Activated T-helper 1 cell treated with anti-CD3 and anti-CD28 coated beads, Interleukin-12 subunit alpha, Interleukin-12 subunit beta, Interleukin-2, Interleukin-4 antibody, amounts not matched to agents 30 ng/mL and 10 ng/mL and 1 ng/mL, durations not matched to agents 14 hours and 24 hours and 36 hours (primary cell): ENCODE measurements at regions not wholly inside any gene's neighbourhood (a gene's known extent, or its start where the extent isn't known, plus 50 kb on each side); places are given as distances from the start of the nearest gene placed in this dataset.

Source experiments
- DNase-seq: peaks from one replicate; pipeline ENCODE4 v3.0.0; 2021; ENCODE audit warnings: low spot score
- H3K27ac Mint-ChIP-seq: one replicate; pipeline ENCODE4 v1.8.0; 2021; ENCODE audit warnings: mild to moderate bottlenecking, mixed read lengths
- H3K27me3 Mint-ChIP-seq: one replicate; pipeline ENCODE4 v1.8.0; 2022; ENCODE audit warnings: mild to moderate bottlenecking, moderate library complexity, mixed read lengths; ENCODE audit not compliant: insufficient read depth
- H3K36me3 Mint-ChIP-seq: one replicate; pipeline ENCODE4 v1.8.0; 2021; ENCODE audit warnings: low read depth, mixed read lengths
- H3K4me1 Mint-ChIP-seq: one replicate; pipeline ENCODE4 v1.8.0; 2021; ENCODE audit warnings: low read depth, mixed read lengths
- H3K4me3 Mint-ChIP-seq: one replicate; pipeline ENCODE4 v1.8.0; 2021; ENCODE audit warnings: mild to moderate bottlenecking, moderate library complexity, mixed read lengths
- H3K9me3 Mint-ChIP-seq: one replicate; pipeline ENCODE4 v1.8.0; 2021; ENCODE audit warnings: mixed read lengths
- intact Hi-C: fragments of 100-400 bp; cut with micrococcal nuclease; formaldehyde crosslinking; loops from one replicate; pipeline ENCODE4 v1.15.1; 2024

- no peak overlapping the region for H3K27ac Mint-ChIP-seq
- H3K27me3 Mint-ChIP-seq = no peaks in the 10 kb centered on the region
- H3K4me1 Mint-ChIP-seq = peaks cover 13% of the 10 kb centered on the region
- no peak overlapping the region for H3K4me3 Mint-ChIP-seq
- no peak for DNase-seq
- intact Hi-C loops = no loop called here
- no peaks in the 10 kb centered on the region for H3K9me3 Mint-ChIP-seq
- no peaks in the 10 kb centered on the region for H3K36me3 Mint-ChIP-seq
Observed at GRCh38 chr3:178086144-178086825, 450.0 kb upstream of the KCNMB2 start.

- Mint-ChIP-seq H3K36me3 (no peaks in the 10 kb centered on the region), H3K9me3 (peaks cover 8% of the 10 kb centered on the region), H3K27me3 (no peaks in the 10 kb centered on the region), H3K4me3 (no peak overlapping the region), H3K27ac (no peak overlapping the region), H3K4me1 (peaks cover 13% of the 10 kb centered on the region)
- DNase-seq = no peak
- intact Hi-C loops = no loop called here
Observed at GRCh38 chr3:178087376-178087775, 448.9 kb upstream of the KCNMB2 start.

GRCh38 chr3:178088963-178089362, 447.3 kb upstream of the KCNMB2 start:
- no peak overlapping the region for H3K27ac Mint-ChIP-seq
- peaks cover under 1% of the 10 kb centered on the region for H3K27me3 Mint-ChIP-seq
- peaks cover 17% of the 10 kb centered on the region for H3K9me3 Mint-ChIP-seq
- H3K4me3 Mint-ChIP-seq = no peak overlapping the region
- H3K36me3 Mint-ChIP-seq = no peaks in the 10 kb centered on the region
- H3K4me1 Mint-ChIP-seq = peaks cover 13% of the 10 kb centered on the region
- DNase-seq = no peak
- intact Hi-C loops = no loop called here

- DNase-seq = no peak
- intact Hi-C loops = no loop called here
- Mint-ChIP-seq H3K4me1 (no peaks in the 10 kb centered on the region), H3K27me3 (peaks cover 2% of the 10 kb centered on the region), H3K27ac (no peak overlapping the region), H3K9me3 (peaks cover 17% of the 10 kb centered on the region), H3K4me3 (no peak overlapping the region), H3K36me3 (no peaks in the 10 kb centered on the region)
Observed at GRCh38 chr3:178090899-178091298, 445.3 kb upstream of the KCNMB2 start.

GRCh38 chr3:178095522-178095921, 440.7 kb upstream of the KCNMB2 start:
- Mint-ChIP-seq H3K36me3 (no peaks in the 10 kb centered on the region), H3K9me3 (peaks cover 17% of the 10 kb centered on the region), H3K27ac (no peak overlapping the region), H3K4me1 (no peaks in the 10 kb centered on the region), H3K27me3 (peaks cover 2% of the 10 kb centered on the region), H3K4me3 (no peak overlapping the region)
- DNase-seq = no peak
- intact Hi-C loops = no loop called here

GRCh38 chr3:178096955-178097354, 439.3 kb upstream of the KCNMB2 start:
- intact Hi-C loops = no loop called here
- DNase-seq = no peak
- Mint-ChIP-seq H3K27ac (no peak overlapping the region), H3K36me3 (no peaks in the 10 kb centered on the region), H3K4me1 (no peaks in the 10 kb centered on the region), H3K4me3 (no peak overlapping the region), H3K9me3 (peaks cover 11% of the 10 kb centered on the region), H3K27me3 (peaks cover 2% of the 10 kb centered on the region)

- Mint-ChIP-seq H3K36me3 (no peaks in the 10 kb centered on the region), H3K4me1 (no peaks in the 10 kb centered on the region), H3K27ac (no peak overlapping the region), H3K9me3 (peaks cover 7% of the 10 kb centered on the region), H3K27me3 (peaks cover 2% of the 10 kb centered on the region), H3K4me3 (no peak overlapping the region)
- no peak for DNase-seq
- intact Hi-C loops = no loop called here
Observed at GRCh38 chr3:178097576-178097975, 438.7 kb upstream of the KCNMB2 start.

- Mint-ChIP-seq H3K4me1 (no peaks in the 10 kb centered on the region), H3K36me3 (no peaks in the 10 kb centered on the region), H3K27ac (no peak overlapping the region), H3K27me3 (no peaks in the 10 kb centered on the region), H3K4me3 (no peak overlapping the region), H3K9me3 (no peaks in the 10 kb centered on the region)
- intact Hi-C loops = no loop called here
- DNase-seq = no peak
Observed at GRCh38 chr3:178099274-178099673, 437.0 kb upstream of the KCNMB2 start.

- H3K4me1 Mint-ChIP-seq = no peaks in the 10 kb centered on the region
- H3K9me3 Mint-ChIP-seq = no peaks in the 10 kb centered on the region
- intact Hi-C loops = no loop called here
- DNase-seq = no peak
- H3K4me3 Mint-ChIP-seq = no peak overlapping the region
- no peak overlapping the region for H3K27ac Mint-ChIP-seq
- no peaks in the 10 kb centered on the region for H3K27me3 Mint-ChIP-seq
- H3K36me3 Mint-ChIP-seq = no peaks in the 10 kb centered on the region
Observed at GRCh38 chr3:178099862-178100261, 436.4 kb upstream of the KCNMB2 start.

- no peaks in the 10 kb centered on the region for H3K27me3 Mint-ChIP-seq
- H3K27ac Mint-ChIP-seq = no peak overlapping the region
- H3K4me1 Mint-ChIP-seq = no peaks in the 10 kb centered on the region
- intact Hi-C loops = no loop called here
- no peak overlapping the region for H3K4me3 Mint-ChIP-seq
- H3K9me3 Mint-ChIP-seq = no peaks in the 10 kb centered on the region
- DNase-seq = no peak
- no peaks in the 10 kb centered on the region for H3K36me3 Mint-ChIP-seq
Observed at GRCh38 chr3:178100908-178101307, 435.3 kb upstream of the KCNMB2 start.

GRCh38 chr3:178103140-178103539, 433.1 kb upstream of the KCNMB2 start:
- no peak overlapping the region for H3K4me3 Mint-ChIP-seq
- H3K27ac Mint-ChIP-seq = no peak overlapping the region
- H3K9me3 Mint-ChIP-seq = no peaks in the 10 kb centered on the region
- H3K4me1 Mint-ChIP-seq = no peaks in the 10 kb centered on the region
- H3K27me3 Mint-ChIP-seq = no peaks in the 10 kb centered on the region
- no peaks in the 10 kb centered on the region for H3K36me3 Mint-ChIP-seq
- intact Hi-C loops = no loop called here
- DNase-seq = no peak

GRCh38 chr3:178107804-178108203, 428.4 kb upstream of the KCNMB2 start:
- no peaks in the 10 kb centered on the region for H3K36me3 Mint-ChIP-seq
- intact Hi-C loops = no loop called here

GRCh38 chr3:178109691-178110090, 426.5 kb upstream of the KCNMB2 start:
- intact Hi-C loops = no loop called here
- no peak for DNase-seq
- Mint-ChIP-seq H3K4me3 (no peak overlapping the region), H3K27ac (no peak overlapping the region), H3K4me1 (no peaks in the 10 kb centered on the region), H3K27me3 (no peaks in the 10 kb centered on the region), H3K36me3 (no peaks in the 10 kb centered on the region), H3K9me3 (no peaks in the 10 kb centered on the region)

More at GRCh38 chr3:178107804-178108203, 428.4 kb upstream of the KCNMB2 start:
- DNase-seq = no peak
- no peak overlapping the region for H3K4me3 Mint-ChIP-seq
- H3K27me3 Mint-ChIP-seq = no peaks in the 10 kb centered on the region
- H3K27ac Mint-ChIP-seq = no peak overlapping the region
- no peaks in the 10 kb centered on the region for H3K4me1 Mint-ChIP-seq
- H3K9me3 Mint-ChIP-seq = no peaks in the 10 kb centered on the region

- H3K36me3 Mint-ChIP-seq = no peaks in the 10 kb centered on the region
- H3K9me3 Mint-ChIP-seq = no peaks in the 10 kb centered on the region
- no peaks in the 10 kb centered on the region for H3K4me1 Mint-ChIP-seq
- DNase-seq = no peak
- intact Hi-C loops = no loop called here
- no peaks in the 10 kb centered on the region for H3K27me3 Mint-ChIP-seq
- H3K27ac Mint-ChIP-seq = no peak overlapping the region
- no peak overlapping the region for H3K4me3 Mint-ChIP-seq
Observed at GRCh38 chr3:178112134-178112533, 424.1 kb upstream of the KCNMB2 start.
